CD14-positive monocyte (primary cell): ENCODE measurements at regions not wholly inside any gene's neighbourhood (a gene's known extent, or its start where the extent isn't known, plus 50 kb on each side); places are given as distances from the start of the nearest gene placed in this dataset.

Experiments used
- DNase-seq, 3 donors: peaks; one replicate each; pipeline ENCODE4 v3.0.0-alpha.2; 2011 to 2022
- H2AFZ ChIP-seq: 2 replicates; pipeline ENCODE4 v1.6.0; 2012; ENCODE audit warnings: mild to moderate bottlenecking, low read depth, low read length, inconsistent platforms; ENCODE audit not compliant: insufficient read depth, poor library complexity, severe bottlenecking
- H3K27ac ChIP-seq, 2 donors: 1 replicate in 1 of 2; 2 replicates in 1 of 2; pipeline ENCODE4 v1.5.1; 2012 to 2013; ENCODE audit warnings: low read length in 2 of 2, control low read depth in 1 of 2, inconsistent platforms in 1 of 2, low read depth in 1 of 2, mild to moderate bottlenecking in 1 of 2
- H3K27me3 ChIP-seq, 2 donors: one replicate each; pipeline versions ENCODE4 v1.6.0 to v1.6.1; 2011 to 2013; ENCODE audit warnings: low read length in 2 of 2; ENCODE audit not compliant: control insufficient read depth in 2 of 2, insufficient read depth in 2 of 2
- H3K36me3 ChIP-seq, 2 donors: replicated peaks in 1 of 2; 1 replicate in 1 of 2; 2 replicates in 1 of 2; pipeline versions ENCODE4 v1.5.1 to v1.6.1; 2012 to 2013; ENCODE audit warnings: low read length in 2 of 2, control low read depth in 1 of 2, inconsistent platforms in 1 of 2, mild to moderate bottlenecking in 1 of 2; ENCODE audit not compliant: insufficient read depth in 2 of 2, control insufficient read depth in 1 of 2
- H3K4me1 ChIP-seq, 2 donors: 1 replicate in 1 of 2; 2 replicates in 1 of 2; pipeline versions ENCODE4 v1.5.1 to v1.6.1; 2012 to 2013; ENCODE audit warnings: low read length in 2 of 2, control low read depth in 1 of 2, inconsistent platforms in 1 of 2, mild to moderate bottlenecking in 1 of 2, moderate library complexity in 1 of 2; ENCODE audit not compliant: insufficient read depth in 2 of 2, control insufficient read depth in 1 of 2
- H3K4me2 ChIP-seq: replicated peaks from 2 replicates; pipeline ENCODE3; 2012; ENCODE audit warnings: low read length, moderate library complexity, mild to moderate bottlenecking; ENCODE audit not compliant: poor library complexity, severe bottlenecking; ENCODE audit errors: extremely low read depth
- H3K4me3 ChIP-seq, 3 experiments: fragments of 200-600 bp in 1 of 3; sonication (generic) in 1 of 3; replicated peaks in 1 of 3; 1 replicate in 2 of 3; 2 replicates in 1 of 3; pipeline ENCODE4 v1.5.1; 2011 to 2013; ENCODE audit warnings: low read length in 3 of 3, mild to moderate bottlenecking in 3 of 3, control low read depth in 2 of 3, low read depth in 2 of 3, inconsistent platforms in 1 of 3, moderate library complexity in 1 of 3
- H3K79me2 ChIP-seq: 2 replicates; pipeline ENCODE4 v1.6.0; 2012; ENCODE audit warnings: mild to moderate bottlenecking, control low read depth, inconsistent platforms, low read length, moderate library complexity; ENCODE audit not compliant: insufficient read depth
- H3K9ac ChIP-seq: 2 replicates; pipeline ENCODE4 v1.6.0; 2017; ENCODE audit warnings: low read length, mild to moderate bottlenecking; ENCODE audit not compliant: insufficient read depth, poor library complexity, severe bottlenecking
- H3K9me3 ChIP-seq, 2 donors: replicated peaks in 1 of 2; 1 replicate in 1 of 2; 2 replicates in 1 of 2; pipeline versions ENCODE4 v1.5.1 to v1.6.1; 2012 to 2013; ENCODE audit warnings: low read length in 2 of 2, control low read depth in 1 of 2; ENCODE audit not compliant: control insufficient read depth in 1 of 2, insufficient read depth in 1 of 2
- H4K20me1 ChIP-seq: 2 replicates; pipeline ENCODE4 v1.6.0; 2012; ENCODE audit warnings: mild to moderate bottlenecking, low read length, control low read depth, moderate library complexity; ENCODE audit not compliant: insufficient read depth
- H3K27ac Mint-ChIP-seq, 7 donors: one replicate each; pipeline ENCODE4 v1.8.0; 2020; ENCODE audit warnings: mild to moderate bottlenecking in 7 of 7, mixed read lengths in 7 of 7, moderate library complexity in 6 of 7, inconsistent platforms in 2 of 7
- H3K27me3 Mint-ChIP-seq, 3 donors: one replicate each; pipeline ENCODE4 v1.8.0; 2021 to 2022; ENCODE audit warnings: low read depth in 3 of 3, mild to moderate bottlenecking in 3 of 3, mixed read lengths in 3 of 3, moderate library complexity in 3 of 3, inconsistent platforms in 1 of 3
- H3K36me3 Mint-ChIP-seq, 2 donors: one replicate each; pipeline ENCODE4 v1.8.0; 2020; ENCODE audit warnings: mixed read lengths in 2 of 2, inconsistent platforms in 1 of 2, mild to moderate bottlenecking in 1 of 2
- H3K4me1 Mint-ChIP-seq: one replicate; pipeline ENCODE4 v1.8.0; 2020; ENCODE audit warnings: mild to moderate bottlenecking, mixed read lengths
- H3K4me3 Mint-ChIP-seq, 2 donors: one replicate each; pipeline ENCODE4 v1.8.0; 2020; ENCODE audit warnings: mild to moderate bottlenecking in 2 of 2, mixed read lengths in 2 of 2, moderate library complexity in 1 of 2
- H3K9me3 Mint-ChIP-seq, 7 donors: one replicate each; pipeline ENCODE4 v1.8.0; 2020 to 2022; ENCODE audit warnings: mixed read lengths in 7 of 7, mild to moderate bottlenecking in 6 of 7, moderate library complexity in 6 of 7, inconsistent platforms in 2 of 7
- CTCF ChIP-seq: fragments of 200-600 bp; IDR thresholded peaks from one replicate; pipeline ENCODE4 v1.8.0; 2022; ENCODE audit warnings: antibody characterized with exemption, mild to moderate bottlenecking
- WGBS: methylation state at CpG from one replicate; pipeline ENCODE4 v1.1.5; 2013; ENCODE audit warnings: missing lambda C conversion rate; ENCODE audit not compliant: insufficient coverage; 5-methylcytosine and 5-hydroxymethylcytosine counted together
- intact Hi-C, 2 donors: fragments of 100-400 bp; cut with micrococcal nuclease; formaldehyde crosslinking; loops; one replicate each; pipeline versions ENCODE4 v1.15.0 to v1.15.1; 2023

- H3K4me3 Mint-ChIP-seq: no peak overlapping the region
- no peak for DNase-seq
Measured at GRCh38 chr1:238135708-238136664, 245.3 kb upstream of the ZP4 start.

GRCh38 chr1:238129677-238130076, 239.0 kb upstream of the ZP4 start:
- intact Hi-C loops: no loop called here
- H3K4me1 Mint-ChIP-seq: no peaks in the 10 kb centered on the region
- H4K20me1 ChIP-seq: no peaks in the 10 kb centered on the region

More at GRCh38 chr1:238135708-238136664, 245.3 kb upstream of the ZP4 start:
- no peaks in the 10 kb centered on the region for H3K27me3 Mint-ChIP-seq
- Histone ChIP-seq H4K20me1 (no peaks in the 10 kb centered on the region), H3K79me2 (no peaks in the 10 kb centered on the region), H3K27ac (no peak overlapping the region), H3K9ac (no peak overlapping the region), H3K36me3 (no peaks in the 10 kb centered on the region), H2AFZ (no peak overlapping the region), H3K9me3 (no peaks in the 10 kb centered on the region), H3K4me1 (no peaks in the 10 kb centered on the region), H3K4me3 (no peak overlapping the region), H3K27me3 (no peaks in the 10 kb centered on the region), H3K4me2 (no peak overlapping the region)
- WGBS: 83% methylated on average over 1 of the region's 3 CpGs
- intact Hi-C loops: no loop called here
- H3K36me3 Mint-ChIP-seq: no peaks in the 10 kb centered on the region
- H3K4me1 Mint-ChIP-seq: no peaks in the 10 kb centered on the region
- TF ChIP-seq CTCF: no peak
- peaks cover 0 to 9% (median 4%) of the 10 kb centered on the region in 7 donors for H3K9me3 Mint-ChIP-seq
- no peak overlapping the region for H3K27ac Mint-ChIP-seq

More at GRCh38 chr1:238129677-238130076, 239.0 kb upstream of the ZP4 start:
- no peak overlapping the region for H3K4me3 Mint-ChIP-seq
- no peak overlapping the region for H3K4me3 ChIP-seq
- H3K9me3 ChIP-seq: peaks cover 0 to 4% of the 10 kb centered on the region in 2 donors
- H2AFZ ChIP-seq: no peak overlapping the region
- H3K4me1 ChIP-seq: no peaks in the 10 kb centered on the region
- DNase-seq: no peak
- no peak overlapping the region for H3K27ac Mint-ChIP-seq
- no peak overlapping the region for H3K4me2 ChIP-seq
- WGBS: no CpG with 5 or more reads among the region's 2 CpGs
- no peaks in the 10 kb centered on the region for H3K36me3 ChIP-seq
- H3K27ac ChIP-seq: no peak overlapping the region
- no peaks in the 10 kb centered on the region for H3K27me3 ChIP-seq
- no peak for TF ChIP-seq CTCF
- no peaks in the 10 kb centered on the region for H3K27me3 Mint-ChIP-seq
- H3K9me3 Mint-ChIP-seq: peaks cover 0 to 9% (median 4%) of the 10 kb centered on the region in 7 donors
- H3K79me2 ChIP-seq: no peaks in the 10 kb centered on the region
- H3K36me3 Mint-ChIP-seq: no peaks in the 10 kb centered on the region
- no peak overlapping the region for H3K9ac ChIP-seq
